ENCODE measurements at regions not wholly inside any gene's neighbourhood (a gene's known extent, or its start where the extent isn't known, plus 50 kb on each side); places are given as distances from the start of the nearest gene placed in this dataset.

DNA sequence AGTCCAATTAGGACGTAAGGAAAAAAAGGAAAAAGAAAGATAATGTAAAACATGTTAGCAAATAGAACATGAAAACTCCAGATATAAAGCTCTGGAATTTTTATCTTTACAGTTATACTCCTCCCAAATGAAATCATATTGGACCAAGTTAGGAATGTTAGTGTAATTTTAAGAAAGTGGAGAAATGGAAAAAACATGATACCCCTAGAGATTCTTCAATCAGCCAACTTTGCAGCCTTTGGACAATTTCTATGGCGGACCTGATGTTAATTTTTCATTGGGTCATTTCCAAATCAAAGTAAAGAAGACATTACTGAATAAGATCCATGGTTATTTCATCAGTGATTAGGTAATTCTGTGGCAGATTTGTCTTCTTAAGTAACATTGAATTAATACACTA is 748.7 kb downstream of the RFPL4B start:
- DNase-seq (ENCODE audit: low read depth, low spot score): no peak
- Histone ChIP-seq H3K9me3 (ENCODE audit: control insufficient read depth in 1 of 2, insufficient read depth in 1 of 2, low read depth in 1 of 2, low read length in 2 of 2) (no peaks in the 10 kb centered on the region), H3K9ac (ENCODE audit: low read length) (no peak overlapping the region), H3K27me3 (ENCODE audit: insufficient read depth, low read length) (no peaks in the 10 kb centered on the region), H3K36me3 (ENCODE audit: control insufficient read depth in 1 of 2, insufficient read depth in 2 of 2, low read length in 2 of 2) (no peaks in the 10 kb centered on the region), H3K4me3 (replicated peaks in 1 of 2; ENCODE audit: low read depth in 1 of 2, low read length in 2 of 2) (no peak overlapping the region), H3K79me2 (ENCODE audit: insufficient read depth, low read length) (no peaks in the 10 kb centered on the region), H3K9me2 (ENCODE audit: insufficient read depth) (no peaks in the 10 kb centered on the region), H2AFZ (ENCODE audit: low read depth, low read length, poor library complexity, severe bottlenecking) (no peak overlapping the region), H3K4me1 (ENCODE audit: control insufficient read depth in 1 of 2, insufficient read depth in 2 of 2, low read length in 2 of 2) (no peaks in the 10 kb centered on the region), H4K20me1 (ENCODE audit: insufficient read depth) (no peaks in the 10 kb centered on the region), H3K4me2 (ENCODE audit: low read length) (no peak overlapping the region), H3K27ac (ENCODE audit: low read depth, low read length) (no peak overlapping the region)
- no peak for ATAC-seq
- ChIA-PET RAD21 (ENCODE audit: low non-redundant PET in 1 of 2, low total read pairs in 2 of 2, uncharacterized antibody in 2 of 2, unreplicated experiment in 2 of 2) (no interaction called here), POLR2A (no interaction called here), CTCF (no interaction called here)
- BruUV-seq (replicated peaks): no TSS peak
- intact Hi-C loops (cut with micrococcal nuclease): no loop called here
- TF ChIP-seq CEBPB (IDR thresholded peaks at IDR 0.05; ENCODE audit: low read depth) (no peak), ZFX (IDR thresholded peaks at IDR 0.05) (no peak), EZH2 (IDR thresholded peaks at IDR 0.05) (no peak), SRF (IDR thresholded peaks at IDR 0.05; ENCODE audit: low read depth) (no peak), SP1 (IDR thresholded peaks at IDR 0.05; ENCODE audit: low read depth) (no peak), YY1 (IDR thresholded peaks at IDR 0.05; ENCODE audit: extremely low read depth, insufficient replicate concordance, low read depth, low read length) (no peak), ELF1 (IDR thresholded peaks at IDR 0.05; ENCODE audit: borderline replicate concordance, low read depth) (no peak), JUND (IDR thresholded peaks at IDR 0.05) (no peak), EGR1 (IDR thresholded peaks at IDR 0.05; ENCODE audit: low read depth) (no peak), EZH2phosphoT487 (IDR thresholded peaks at IDR 0.05; ENCODE audit: borderline replicate concordance) (no peak), SIN3A (IDR thresholded peaks at IDR 0.05; ENCODE audit: low read depth) (no peak), MAX (IDR thresholded peaks at IDR 0.05) (no peak), ZNF274 (IDR thresholded peaks at IDR 0.05; ENCODE audit: low read depth, low read length) (no peak), POLR2A (IDR thresholded peaks at IDR 0.05; ENCODE audit: borderline replicate concordance, extremely low read depth, insufficient read depth, insufficient read length) (no peak), RAD21 (IDR thresholded peaks at IDR 0.05; ENCODE audit: low read depth) (no peak), POLR2AphosphoS5 (IDR thresholded peaks at IDR 0.05; ENCODE audit: low read depth, low read length) (no peak)
- TF ChIP-seq, protein P1, sequence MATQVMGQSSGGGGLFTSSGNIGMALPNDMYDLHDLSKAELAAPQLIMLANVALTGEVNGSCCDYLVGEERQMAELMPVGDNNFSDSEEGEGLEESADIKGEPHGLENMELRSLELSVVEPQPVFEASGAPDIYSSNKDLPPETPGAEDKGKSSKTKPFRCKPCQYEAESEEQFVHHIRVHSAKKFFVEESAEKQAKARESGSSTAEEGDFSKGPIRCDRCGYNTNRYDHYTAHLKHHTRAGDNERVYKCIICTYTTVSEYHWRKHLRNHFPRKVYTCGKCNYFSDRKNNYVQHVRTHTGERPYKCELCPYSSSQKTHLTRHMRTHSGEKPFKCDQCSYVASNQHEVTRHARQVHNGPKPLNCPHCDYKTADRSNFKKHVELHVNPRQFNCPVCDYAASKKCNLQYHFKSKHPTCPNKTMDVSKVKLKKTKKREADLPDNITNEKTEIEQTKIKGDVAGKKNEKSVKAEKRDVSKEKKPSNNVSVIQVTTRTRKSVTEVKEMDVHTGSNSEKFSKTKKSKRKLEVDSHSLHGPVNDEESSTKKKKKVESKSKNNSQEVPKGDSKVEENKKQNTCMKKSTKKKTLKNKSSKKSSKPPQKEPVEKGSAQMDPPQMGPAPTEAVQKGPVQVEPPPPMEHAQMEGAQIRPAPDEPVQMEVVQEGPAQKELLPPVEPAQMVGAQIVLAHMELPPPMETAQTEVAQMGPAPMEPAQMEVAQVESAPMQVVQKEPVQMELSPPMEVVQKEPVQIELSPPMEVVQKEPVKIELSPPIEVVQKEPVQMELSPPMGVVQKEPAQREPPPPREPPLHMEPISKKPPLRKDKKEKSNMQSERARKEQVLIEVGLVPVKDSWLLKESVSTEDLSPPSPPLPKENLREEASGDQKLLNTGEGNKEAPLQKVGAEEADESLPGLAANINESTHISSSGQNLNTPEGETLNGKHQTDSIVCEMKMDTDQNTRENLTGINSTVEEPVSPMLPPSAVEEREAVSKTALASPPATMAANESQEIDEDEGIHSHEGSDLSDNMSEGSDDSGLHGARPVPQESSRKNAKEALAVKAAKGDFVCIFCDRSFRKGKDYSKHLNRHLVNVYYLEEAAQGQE (IDR thresholded peaks at IDR 0.05; ENCODE audit: low read depth): no peak
